ENCODE measurements at regions not wholly inside any gene's neighbourhood (a gene's known extent, or its start where the extent isn't known, plus 50 kb on each side); places are given as distances from the start of the nearest gene placed in this dataset.

DNA sequence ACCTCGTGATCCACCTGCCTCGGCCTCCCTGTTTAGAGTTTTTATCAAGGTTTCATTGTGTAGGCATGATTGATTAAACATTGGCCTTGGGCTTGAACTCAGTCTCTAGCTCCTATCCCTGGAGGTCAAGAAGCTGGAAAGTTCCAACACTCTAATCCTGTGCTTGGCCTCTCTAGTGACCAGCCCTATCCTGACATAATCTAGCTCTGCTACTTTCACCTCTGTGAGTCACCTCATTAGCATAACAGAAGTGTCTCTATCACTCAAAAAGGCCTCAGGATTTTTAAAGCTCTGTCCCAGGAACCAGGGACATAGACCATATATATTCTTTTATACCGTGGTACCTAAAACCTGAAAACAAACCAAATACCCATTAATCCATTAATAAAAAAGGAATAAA lies 377.5 kb downstream of the CENPC start:
- Histone ChIP-seq H3K4me3 (ENCODE audit: low read depth in 2 of 2, low read length in 2 of 2) (no peak overlapping the region), H3K9me3 (ENCODE audit: control insufficient read depth, insufficient read depth, low read depth, low read length) (no peaks in the 10 kb centered on the region), H3K27me3 (ENCODE audit: control insufficient read depth, insufficient read depth, low read length) (no peaks in the 10 kb centered on the region), H3K4me1 (ENCODE audit: control insufficient read depth, insufficient read depth, low read length) (no peaks in the 10 kb centered on the region), H3K36me3 (ENCODE audit: control insufficient read depth, insufficient read depth, low read length) (no peaks in the 10 kb centered on the region), H3K27ac (ENCODE audit: low read length) (no peak overlapping the region)
- ATAC-seq (no peak), DNase-seq (ENCODE audit: low read depth, low spot score) (no peak)
- ChIA-PET CTCF (no interaction called here), POLR2A (no interaction called here)
- BruUV-seq (replicated peaks) = no TSS peak
- in situ Hi-C loops (cut with HindIII; ENCODE audit: low pct_unique_long_range_greater_than_20kb, low sequenced_read_pairs) = no loop called here
- no peak for TF ChIP-seq REST (IDR thresholded peaks at IDR 0.05; ENCODE audit: insufficient read depth in 1 of 2, low read depth in 2 of 2, low read length in 1 of 2)
- TF ChIP-seq SIN3A (IDR thresholded peaks at IDR 0.05; ENCODE audit: borderline replicate concordance, insufficient read depth, low read depth, low read length) = no peak
- TF ChIP-seq POLR2AphosphoS5 (IDR thresholded peaks at IDR 0.05; ENCODE audit: low read depth, low read length) = no peak
- no peak for TF ChIP-seq TCF7L2 (IDR thresholded peaks at IDR 0.05; ENCODE audit: low read depth, low read length)
- TF ChIP-seq, protein P1, sequence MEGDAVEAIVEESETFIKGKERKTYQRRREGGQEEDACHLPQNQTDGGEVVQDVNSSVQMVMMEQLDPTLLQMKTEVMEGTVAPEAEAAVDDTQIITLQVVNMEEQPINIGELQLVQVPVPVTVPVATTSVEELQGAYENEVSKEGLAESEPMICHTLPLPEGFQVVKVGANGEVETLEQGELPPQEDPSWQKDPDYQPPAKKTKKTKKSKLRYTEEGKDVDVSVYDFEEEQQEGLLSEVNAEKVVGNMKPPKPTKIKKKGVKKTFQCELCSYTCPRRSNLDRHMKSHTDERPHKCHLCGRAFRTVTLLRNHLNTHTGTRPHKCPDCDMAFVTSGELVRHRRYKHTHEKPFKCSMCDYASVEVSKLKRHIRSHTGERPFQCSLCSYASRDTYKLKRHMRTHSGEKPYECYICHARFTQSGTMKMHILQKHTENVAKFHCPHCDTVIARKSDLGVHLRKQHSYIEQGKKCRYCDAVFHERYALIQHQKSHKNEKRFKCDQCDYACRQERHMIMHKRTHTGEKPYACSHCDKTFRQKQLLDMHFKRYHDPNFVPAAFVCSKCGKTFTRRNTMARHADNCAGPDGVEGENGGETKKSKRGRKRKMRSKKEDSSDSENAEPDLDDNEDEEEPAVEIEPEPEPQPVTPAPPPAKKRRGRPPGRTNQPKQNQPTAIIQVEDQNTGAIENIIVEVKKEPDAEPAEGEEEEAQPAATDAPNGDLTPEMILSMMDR (IDR thresholded peaks at IDR 0.05) = no peak
- intact Hi-C loops (cut with micrococcal nuclease; ENCODE audit: unreplicated experiment) = no loop called here

DNA sequence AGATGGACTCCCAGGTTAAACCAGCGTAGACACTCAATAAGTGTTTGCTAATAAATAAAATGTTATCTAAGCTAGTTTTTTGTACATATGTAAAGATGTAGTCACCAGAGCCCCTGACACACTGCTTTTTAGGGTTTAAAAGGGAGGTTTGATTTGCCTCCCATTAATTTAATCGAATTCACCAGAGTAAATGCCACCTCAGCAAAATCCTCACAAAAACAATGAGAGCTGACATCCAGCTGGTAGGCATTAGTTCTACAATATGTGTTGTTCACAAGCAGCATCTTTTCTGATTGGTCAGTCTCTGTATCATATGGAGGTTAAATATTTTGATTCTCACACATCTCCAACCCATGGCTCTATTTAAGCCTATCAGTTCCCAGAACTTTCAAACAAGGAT lies 382.6 kb downstream of the CENPC start:
- ATAC-seq (no peak), DNase-seq (ENCODE audit: low read depth, low spot score) (no peak)
- BruUV-seq (replicated peaks) = no TSS peak
- no peaks in the 10 kb centered on the region for H3K4me1 ChIP-seq (ENCODE audit: control insufficient read depth, insufficient read depth, low read length)
- no peaks in the 10 kb centered on the region for H3K36me3 ChIP-seq (ENCODE audit: control insufficient read depth, insufficient read depth, low read length)
- TF ChIP-seq SIN3A (IDR thresholded peaks at IDR 0.05; ENCODE audit: borderline replicate concordance, insufficient read depth, low read depth, low read length) (no peak), REST (IDR thresholded peaks at IDR 0.05; ENCODE audit: insufficient read depth in 1 of 2, low read depth in 2 of 2, low read length in 1 of 2) (no peak), POLR2AphosphoS5 (IDR thresholded peaks at IDR 0.05; ENCODE audit: low read depth, low read length) (no peak), TCF7L2 (IDR thresholded peaks at IDR 0.05; ENCODE audit: low read depth, low read length) (no peak)
- TF ChIP-seq, protein P1 (IDR thresholded peaks at IDR 0.05) = no peak
- in situ Hi-C loops (cut with HindIII; ENCODE audit: low pct_unique_long_range_greater_than_20kb, low sequenced_read_pairs) = no loop called here
- no peaks in the 10 kb centered on the region for H3K9me3 ChIP-seq (ENCODE audit: control insufficient read depth, insufficient read depth, low read depth, low read length)
- H3K27me3 ChIP-seq (ENCODE audit: control insufficient read depth, insufficient read depth, low read length) = no peaks in the 10 kb centered on the region
- ChIA-PET POLR2A (no interaction called here), CTCF (no interaction called here)
- H3K27ac ChIP-seq (ENCODE audit: low read length) = no peak overlapping the region
- no peak overlapping the region for H3K4me3 ChIP-seq (ENCODE audit: low read depth in 2 of 2, low read length in 2 of 2)
- intact Hi-C loops (cut with micrococcal nuclease; ENCODE audit: unreplicated experiment) = no loop called here

All from Panc1 (cell line).